ENCODE measurements at regions not wholly inside any gene's neighbourhood (a gene's known extent, or its start where the extent isn't known, plus 50 kb on each side); places are given as distances from the start of the nearest gene placed in this dataset.

DNA sequence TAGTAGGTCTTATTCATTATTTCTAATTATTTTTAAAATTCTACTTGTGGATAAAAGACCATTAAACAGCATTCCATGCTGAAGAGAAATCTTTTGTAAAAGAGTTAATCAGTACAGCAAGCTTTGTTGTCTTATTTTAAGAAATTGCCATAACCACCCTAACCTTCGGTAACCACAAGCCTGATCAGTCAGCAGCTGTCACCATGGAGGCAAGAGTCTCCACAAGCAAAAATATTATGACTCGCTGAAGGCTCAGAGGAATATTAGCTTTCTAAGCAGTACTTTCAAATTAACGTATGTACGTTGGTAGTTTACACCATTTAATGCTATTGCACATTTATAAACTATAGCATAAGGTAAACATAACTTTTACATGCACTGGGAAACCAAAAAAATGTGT lies 650.5 kb upstream of the LINC00305 start:
- no peaks in the 10 kb centered on the region for H3K36me3 Mint-ChIP-seq
- TF ChIP-seq, protein P1, sequence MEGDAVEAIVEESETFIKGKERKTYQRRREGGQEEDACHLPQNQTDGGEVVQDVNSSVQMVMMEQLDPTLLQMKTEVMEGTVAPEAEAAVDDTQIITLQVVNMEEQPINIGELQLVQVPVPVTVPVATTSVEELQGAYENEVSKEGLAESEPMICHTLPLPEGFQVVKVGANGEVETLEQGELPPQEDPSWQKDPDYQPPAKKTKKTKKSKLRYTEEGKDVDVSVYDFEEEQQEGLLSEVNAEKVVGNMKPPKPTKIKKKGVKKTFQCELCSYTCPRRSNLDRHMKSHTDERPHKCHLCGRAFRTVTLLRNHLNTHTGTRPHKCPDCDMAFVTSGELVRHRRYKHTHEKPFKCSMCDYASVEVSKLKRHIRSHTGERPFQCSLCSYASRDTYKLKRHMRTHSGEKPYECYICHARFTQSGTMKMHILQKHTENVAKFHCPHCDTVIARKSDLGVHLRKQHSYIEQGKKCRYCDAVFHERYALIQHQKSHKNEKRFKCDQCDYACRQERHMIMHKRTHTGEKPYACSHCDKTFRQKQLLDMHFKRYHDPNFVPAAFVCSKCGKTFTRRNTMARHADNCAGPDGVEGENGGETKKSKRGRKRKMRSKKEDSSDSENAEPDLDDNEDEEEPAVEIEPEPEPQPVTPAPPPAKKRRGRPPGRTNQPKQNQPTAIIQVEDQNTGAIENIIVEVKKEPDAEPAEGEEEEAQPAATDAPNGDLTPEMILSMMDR (IDR thresholded peaks at IDR 0.05; ENCODE audit: unreplicated experiment): no peak
- H3K9me3 Mint-ChIP-seq: peaks cover 13% of the 10 kb centered on the region
- H3K4me1 Mint-ChIP-seq: no peaks in the 10 kb centered on the region
- no peak overlapping the region for H3K27ac Mint-ChIP-seq
- no peak for DNase-seq (ENCODE audit: low spot score in 2 of 2, unreplicated experiment in 2 of 2)
- no peak overlapping the region for H3K4me3 Mint-ChIP-seq
- H3K27me3 Mint-ChIP-seq (ENCODE audit: low read depth): no peaks in the 10 kb centered on the region

DNA sequence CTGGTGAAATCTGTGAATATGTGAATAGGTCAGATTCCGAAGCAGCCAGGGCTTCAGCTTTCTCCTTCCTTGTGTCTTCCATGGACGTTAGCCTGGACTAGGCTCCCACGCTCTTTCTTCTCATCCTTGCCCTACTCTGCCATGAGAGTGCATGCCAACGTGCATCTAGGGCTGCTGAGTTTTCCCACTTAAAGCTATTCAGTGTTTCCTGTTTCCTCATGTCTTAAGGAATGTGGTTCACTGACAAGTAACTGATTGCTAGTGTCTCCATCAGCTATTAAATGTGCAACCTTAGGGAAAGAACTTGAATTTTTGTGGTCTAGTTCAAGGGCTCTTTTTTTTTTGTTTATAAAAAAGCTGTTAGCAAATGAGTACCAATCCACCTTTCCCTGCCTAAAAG lies 642.3 kb upstream of the LINC00305 start:
- no peak overlapping the region for H3K4me3 Mint-ChIP-seq
- no peaks in the 10 kb centered on the region for H3K4me1 Mint-ChIP-seq
- H3K27ac Mint-ChIP-seq: no peak overlapping the region
- no peaks in the 10 kb centered on the region for H3K27me3 Mint-ChIP-seq (ENCODE audit: low read depth)
- H3K36me3 Mint-ChIP-seq: no peaks in the 10 kb centered on the region
- H3K9me3 Mint-ChIP-seq: peaks cover 3% of the 10 kb centered on the region
- no peak for DNase-seq (ENCODE audit: low spot score in 2 of 2, unreplicated experiment in 2 of 2)
- TF ChIP-seq, protein P1 (IDR thresholded peaks at IDR 0.05; ENCODE audit: unreplicated experiment): no peak

DNA sequence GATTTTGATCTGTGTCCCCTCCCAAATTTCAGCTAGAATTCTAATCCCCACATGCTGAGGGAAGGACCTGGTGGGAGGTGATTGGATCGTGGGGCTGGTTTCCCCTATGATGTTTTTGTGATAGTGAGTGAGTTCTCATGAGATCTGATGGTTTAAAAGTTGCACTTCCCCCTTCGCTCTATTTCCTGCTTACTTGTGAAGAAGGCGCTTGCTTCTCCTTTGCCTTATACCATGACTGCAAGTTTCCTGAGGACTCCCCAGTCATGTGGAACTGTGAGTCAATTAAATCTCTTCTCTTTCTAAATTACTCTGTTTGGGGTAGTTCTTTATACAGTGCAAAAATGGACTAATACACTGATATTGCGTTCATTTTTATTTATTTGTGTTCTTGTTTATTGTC lies 636.8 kb upstream of the LINC00305 start:
- Mint-ChIP-seq H3K36me3 (no peaks in the 10 kb centered on the region), H3K4me3 (no peak overlapping the region), H3K27me3 (ENCODE audit: low read depth) (peaks cover 1% of the 10 kb centered on the region), H3K4me1 (no peaks in the 10 kb centered on the region), H3K27ac (no peak overlapping the region), H3K9me3 (peaks cover 12% of the 10 kb centered on the region)
- DNase-seq (ENCODE audit: low spot score in 2 of 2, unreplicated experiment in 2 of 2): no peak
- TF ChIP-seq, protein P1 (IDR thresholded peaks at IDR 0.05; ENCODE audit: unreplicated experiment): no peak

DNA sequence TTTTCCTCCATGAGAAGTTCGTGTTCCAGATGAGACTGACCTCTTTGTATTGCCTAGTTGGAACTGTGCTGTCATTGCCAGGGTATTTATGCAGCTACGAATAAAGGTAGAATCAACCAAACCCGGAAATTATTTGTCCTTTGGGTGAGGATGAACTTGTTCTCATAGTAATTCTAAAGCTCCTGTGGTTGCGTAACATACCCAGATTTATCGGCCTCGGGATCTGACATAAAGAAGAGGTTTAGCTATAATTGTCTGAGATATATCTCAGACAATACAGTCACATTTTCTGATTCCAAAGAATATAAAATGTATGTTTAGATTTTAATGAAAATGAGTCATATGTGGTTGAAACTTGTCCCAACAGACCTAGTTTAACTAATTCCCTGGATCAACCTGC lies 628.7 kb upstream of the LINC00305 start:
- DNase-seq (ENCODE audit: low spot score in 2 of 2, unreplicated experiment in 2 of 2): no peak
- H3K27me3 Mint-ChIP-seq (ENCODE audit: low read depth): no peaks in the 10 kb centered on the region
- TF ChIP-seq, protein P1 (IDR thresholded peaks at IDR 0.05; ENCODE audit: unreplicated experiment): no peak
- H3K4me3 Mint-ChIP-seq: no peak overlapping the region
- no peaks in the 10 kb centered on the region for H3K36me3 Mint-ChIP-seq
- H3K4me1 Mint-ChIP-seq: peaks cover 3% of the 10 kb centered on the region
- peaks cover 4% of the 10 kb centered on the region for H3K9me3 Mint-ChIP-seq
- no peak overlapping the region for H3K27ac Mint-ChIP-seq

DNA sequence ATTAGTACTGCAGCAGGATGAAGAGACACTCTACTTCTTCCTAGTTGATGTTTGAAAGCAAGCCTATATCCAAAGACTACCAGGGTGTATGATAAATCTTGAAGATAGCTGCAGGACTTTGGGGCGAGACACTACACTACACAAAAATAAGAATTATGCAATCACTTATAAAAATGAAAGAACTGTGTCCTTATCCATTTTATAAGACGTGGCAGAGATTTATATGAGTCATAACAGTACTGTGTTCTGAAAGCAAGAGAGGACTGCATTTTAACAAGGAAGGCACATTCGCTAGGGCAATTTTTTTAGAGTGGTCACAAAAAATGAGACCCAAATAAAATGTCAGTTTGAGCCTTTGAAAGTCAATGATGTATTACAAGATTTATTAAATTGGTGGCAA lies 617.0 kb upstream of the LINC00305 start:
- DNase-seq (ENCODE audit: low spot score in 2 of 2, unreplicated experiment in 2 of 2): no peak
- Mint-ChIP-seq H3K4me3 (no peak overlapping the region), H3K9me3 (peaks cover 11% of the 10 kb centered on the region), H3K36me3 (no peaks in the 10 kb centered on the region), H3K27me3 (ENCODE audit: low read depth) (no peaks in the 10 kb centered on the region), H3K4me1 (peaks cover 10% of the 10 kb centered on the region), H3K27ac (no peak overlapping the region)
- TF ChIP-seq, protein P1 (IDR thresholded peaks at IDR 0.05; ENCODE audit: unreplicated experiment): no peak

DNA sequence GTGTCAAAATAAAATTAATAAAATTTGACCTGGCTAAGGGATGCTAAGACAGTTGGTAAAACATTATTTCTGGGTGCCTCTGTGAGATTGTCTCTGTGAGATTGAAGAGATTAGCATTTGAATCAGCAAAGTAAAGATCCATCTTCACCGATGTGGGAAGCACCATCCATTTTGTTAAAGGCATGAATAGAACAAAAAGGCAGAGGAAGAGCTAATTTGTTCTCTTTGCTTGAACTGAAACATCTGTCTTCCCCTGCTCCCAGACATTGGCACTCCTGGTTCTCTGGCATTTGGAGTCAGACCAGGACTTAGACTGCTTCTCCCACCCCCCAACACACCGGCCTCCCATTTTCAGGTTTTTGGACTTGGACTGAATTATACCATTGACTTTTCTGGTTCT lies 603.8 kb upstream of the LINC00305 start:
- H3K4me3 Mint-ChIP-seq: no peak overlapping the region
- DNase-seq (ENCODE audit: low spot score in 2 of 2, unreplicated experiment in 2 of 2): no peak
- TF ChIP-seq, protein P1 (IDR thresholded peaks at IDR 0.05; ENCODE audit: unreplicated experiment): no peak
- H3K9me3 Mint-ChIP-seq: peaks cover 7% of the 10 kb centered on the region
- no peaks in the 10 kb centered on the region for H3K36me3 Mint-ChIP-seq
- no peak overlapping the region for H3K27ac Mint-ChIP-seq
- peaks cover 10% of the 10 kb centered on the region for H3K4me1 Mint-ChIP-seq
- no peaks in the 10 kb centered on the region for H3K27me3 Mint-ChIP-seq (ENCODE audit: low read depth)
